Endothelial cell of umbilical vein (primary cell): ENCODE measurements at regions not wholly inside any gene's neighbourhood (a gene's known extent, or its start where the extent isn't known, plus 50 kb on each side); places are given as distances from the start of the nearest gene placed in this dataset.

Experiments used
- BruUV-seq: library from RNA; stranded (reverse); fragments of 400-500 nt; replicated peaks from 2 replicates; lab custom pipeline; 2021; lab: Mats Ljungman, UMichigan
- CTCF ChIA-PET: fragments of 300-600, 350-600 bp; sonication (Branson Sonifier 250); formaldehyde crosslinking; loops from one replicate; lab custom pipeline; 2021; ENCODE audit warnings: antibody characterized with exemption, inconsistent platforms; lab: Charles Lee
- POLR2A ChIA-PET: fragments of 300-600, 350-600 bp; sonication (Branson Sonifier 250); formaldehyde crosslinking; loops from one replicate; lab custom pipeline; 2021; ENCODE audit warnings: antibody characterized with exemption, inconsistent platforms; lab: Charles Lee
- DNase-seq: peaks from one replicate; pipeline ENCODE4 v3.0.0-alpha.2; 2011; ENCODE audit warnings: low read depth, low spot score
- FAIRE-seq: peaks from 2 replicates; lab custom pipeline; 2011; peaks lifted over from hg19 to GRCh38; lab: Jason Lieb, UNC
- H2AFZ ChIP-seq: 2 replicates; pipeline ENCODE4 v1.6.0; 2012; ENCODE audit warnings: low read depth, low read length, control low read depth, inconsistent platforms
- H3K27ac ChIP-seq: 2 replicates; pipeline ENCODE4 v1.5.1; 2011; ENCODE audit warnings: low read depth, mild to moderate bottlenecking, control low read depth, low read length, moderate library complexity; ENCODE audit not compliant: insufficient read depth
- H3K27me3 ChIP-seq, 2 experiments: 2 replicates each; pipeline versions ENCODE4 v1.6.0 to v1.6.1; 2011; ENCODE audit warnings: low read length in 2 of 2, mixed read lengths in 1 of 2; ENCODE audit not compliant: control insufficient read depth in 2 of 2, insufficient read depth in 2 of 2
- H3K36me3 ChIP-seq, 2 experiments: 2 replicates in 1 of 2; 3 replicates in 1 of 2; pipeline ENCODE4 v1.5.1; 2011; ENCODE audit warnings: low read length in 2 of 2, mild to moderate bottlenecking in 1 of 2, moderate library complexity in 1 of 2; ENCODE audit not compliant: control insufficient read depth in 2 of 2, insufficient read depth in 2 of 2; ENCODE audit errors: extremely low read depth in 1 of 2
- H3K4me1 ChIP-seq: 3 replicates; pipeline ENCODE4 v1.5.1; 2011; ENCODE audit warnings: mild to moderate bottlenecking, low read length; ENCODE audit not compliant: control insufficient read depth, insufficient read depth; ENCODE audit errors: extremely low read depth
- H3K4me2 ChIP-seq: 2 replicates; pipeline ENCODE4 v1.6.1; 2011; ENCODE audit warnings: low read length, control low read depth, mixed read lengths; ENCODE audit not compliant: insufficient read depth
- H3K4me3 ChIP-seq, 3 experiments: fragments of 200-600 bp in 1 of 3; sonication (generic), shearing (Covaris generic) in 1 of 3; replicated peaks in 1 of 3; 2 replicates each; pipeline ENCODE4 v1.5.1; 2011 to 2016; ENCODE audit warnings: control low read depth in 3 of 3, low read length in 3 of 3, mild to moderate bottlenecking in 2 of 3, inconsistent platforms in 1 of 3, low read depth in 1 of 3, moderate library complexity in 1 of 3; ENCODE audit not compliant: insufficient read depth in 1 of 3
- H3K79me2 ChIP-seq: 2 replicates; pipeline ENCODE4 v1.6.0; 2012; ENCODE audit warnings: low read length, inconsistent platforms; ENCODE audit not compliant: control insufficient read depth, insufficient read depth
- H3K9ac ChIP-seq: replicated peaks from 2 replicates; pipeline ENCODE3; 2011; ENCODE audit warnings: low read length, control low read depth; ENCODE audit not compliant: insufficient read depth; ENCODE audit errors: extremely low read depth
- H3K9me1 ChIP-seq: replicated peaks from 3 replicates; pipeline ENCODE4 v1.6.0; 2011; ENCODE audit warnings: mild to moderate bottlenecking, low read length; ENCODE audit not compliant: control insufficient read depth, insufficient read depth; ENCODE audit errors: extremely low read depth
- H3K9me3 ChIP-seq: replicated peaks from 2 replicates; pipeline ENCODE4 v1.5.1; 2012; ENCODE audit warnings: low read length, inconsistent platforms; ENCODE audit not compliant: control insufficient read depth, insufficient read depth
- H4K20me1 ChIP-seq: replicated peaks from 2 replicates; pipeline ENCODE3; 2011; ENCODE audit warnings: mild to moderate bottlenecking, low read length; ENCODE audit not compliant: control insufficient read depth, insufficient read depth; ENCODE audit errors: extremely low read depth
- EZH2 ChIP-seq: IDR thresholded peaks from 2 replicates; pipeline ENCODE4 v1.6.1; 2012; ENCODE audit warnings: borderline replicate concordance, low read depth, mild to moderate bottlenecking, moderate library complexity, low read length, inconsistent platforms; ENCODE audit not compliant: severe bottlenecking
- FOS ChIP-seq: IDR thresholded peaks from 2 replicates; pipeline ENCODE4 v1.6.1; 2011; ENCODE audit warnings: mild to moderate bottlenecking, low read length, moderate library complexity, borderline replicate concordance; ENCODE audit not compliant: insufficient read depth
- GATA2 ChIP-seq: IDR thresholded peaks from 2 replicates; pipeline ENCODE4 v1.7.0; 2011; ENCODE audit warnings: low read depth, mild to moderate bottlenecking, moderate library complexity, mixed read lengths, low read length; ENCODE audit not compliant: insufficient read length, insufficient read depth
- MYC ChIP-seq: IDR thresholded peaks from one replicate; pipeline ENCODE4 v1.6.1; 2011; ENCODE audit warnings: mild to moderate bottlenecking, low read depth, low read length
- POLR2A ChIP-seq: IDR thresholded peaks from 2 replicates; pipeline ENCODE4 v1.6.1; 2012; ENCODE audit warnings: low read depth, mild to moderate bottlenecking, control low read depth, low read length
- dilution Hi-C: fragments of 300-500 bp; cut with MboI; formaldehyde crosslinking; loops from one replicate; pipeline ENCODE4 v1.15.0; 2019; ENCODE audit warnings: low sequenced_read_pairs; ENCODE audit not compliant: extremely low pct_ligation_motif_present
- intact Hi-C: fragments of 100-400 bp; cut with micrococcal nuclease; formaldehyde crosslinking; loops from one replicate; pipeline ENCODE4 v1.10.0; 2022
- TF ChIP-seq, protein P1 (sequence below), 2 donors: IDR thresholded peaks; 1 replicate in 1 of 2; 2 replicates in 1 of 2; pipeline ENCODE4 v1.5.1; 2011; ENCODE audit warnings: low read length in 2 of 2, mild to moderate bottlenecking in 2 of 2, moderate library complexity in 2 of 2, control low read depth in 1 of 2, inconsistent platforms in 1 of 2, low read depth in 1 of 2; ENCODE audit not compliant: insufficient read depth in 1 of 2; ENCODE audit errors: extremely low read depth in 1 of 2

DNA sequence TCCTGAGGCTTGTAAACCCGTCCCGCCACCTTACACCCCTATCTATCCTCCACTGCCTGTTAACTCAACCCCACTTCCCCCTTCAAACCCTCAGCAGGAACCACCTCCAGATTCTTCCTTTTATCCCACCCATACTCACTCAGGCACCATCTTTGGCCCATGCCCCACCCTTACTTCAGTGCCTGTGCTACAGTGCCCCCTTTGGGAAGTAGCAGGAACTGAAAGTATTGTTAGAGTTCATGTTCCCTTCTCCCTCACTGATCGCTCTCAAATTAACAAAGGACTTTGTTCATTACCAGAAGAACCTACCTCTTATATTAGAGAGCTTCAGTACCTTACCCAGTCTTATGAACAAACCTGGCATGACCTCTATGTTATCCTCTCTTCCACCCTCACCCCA, 92.2 kb upstream of the MOCS2 start:
- TF ChIP-seq FOS = no peak
- TF ChIP-seq, protein P1, sequence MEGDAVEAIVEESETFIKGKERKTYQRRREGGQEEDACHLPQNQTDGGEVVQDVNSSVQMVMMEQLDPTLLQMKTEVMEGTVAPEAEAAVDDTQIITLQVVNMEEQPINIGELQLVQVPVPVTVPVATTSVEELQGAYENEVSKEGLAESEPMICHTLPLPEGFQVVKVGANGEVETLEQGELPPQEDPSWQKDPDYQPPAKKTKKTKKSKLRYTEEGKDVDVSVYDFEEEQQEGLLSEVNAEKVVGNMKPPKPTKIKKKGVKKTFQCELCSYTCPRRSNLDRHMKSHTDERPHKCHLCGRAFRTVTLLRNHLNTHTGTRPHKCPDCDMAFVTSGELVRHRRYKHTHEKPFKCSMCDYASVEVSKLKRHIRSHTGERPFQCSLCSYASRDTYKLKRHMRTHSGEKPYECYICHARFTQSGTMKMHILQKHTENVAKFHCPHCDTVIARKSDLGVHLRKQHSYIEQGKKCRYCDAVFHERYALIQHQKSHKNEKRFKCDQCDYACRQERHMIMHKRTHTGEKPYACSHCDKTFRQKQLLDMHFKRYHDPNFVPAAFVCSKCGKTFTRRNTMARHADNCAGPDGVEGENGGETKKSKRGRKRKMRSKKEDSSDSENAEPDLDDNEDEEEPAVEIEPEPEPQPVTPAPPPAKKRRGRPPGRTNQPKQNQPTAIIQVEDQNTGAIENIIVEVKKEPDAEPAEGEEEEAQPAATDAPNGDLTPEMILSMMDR (IDR thresholded peaks at IDR 0.05; ENCODE audit: extremely low read depth in 1 of 2, insufficient read depth in 1 of 2, low read depth in 1 of 2, low read length in 2 of 2) = peak in 1 of 2 donors; percentile 9
- BruUV-seq = no TSS peak
- Histone ChIP-seq H3K9me1 (no peaks in the 10 kb centered on the region), H4K20me1 (no peaks in the 10 kb centered on the region), H3K27ac (no peak overlapping the region), H3K4me1 (no peaks in the 10 kb centered on the region), H3K9me3 (no peaks in the 10 kb centered on the region), H3K4me3 (no peak overlapping the region), H2AFZ (no peak overlapping the region), H3K79me2 (no peaks in the 10 kb centered on the region), H3K36me3 (no peaks in the 10 kb centered on the region), H3K27me3 (peaks cover 0 to 2% of the 10 kb centered on the region in 2 experiments), H3K9ac (no peak overlapping the region), H3K4me2 (no peak overlapping the region)
- DNase-seq = no peak
- ChIA-PET POLR2A (no interaction called here), CTCF (no interaction called here)
- dilution Hi-C loops (no loop called here), intact Hi-C loops (no loop called here)
- FAIRE-seq = no peak

DNA sequence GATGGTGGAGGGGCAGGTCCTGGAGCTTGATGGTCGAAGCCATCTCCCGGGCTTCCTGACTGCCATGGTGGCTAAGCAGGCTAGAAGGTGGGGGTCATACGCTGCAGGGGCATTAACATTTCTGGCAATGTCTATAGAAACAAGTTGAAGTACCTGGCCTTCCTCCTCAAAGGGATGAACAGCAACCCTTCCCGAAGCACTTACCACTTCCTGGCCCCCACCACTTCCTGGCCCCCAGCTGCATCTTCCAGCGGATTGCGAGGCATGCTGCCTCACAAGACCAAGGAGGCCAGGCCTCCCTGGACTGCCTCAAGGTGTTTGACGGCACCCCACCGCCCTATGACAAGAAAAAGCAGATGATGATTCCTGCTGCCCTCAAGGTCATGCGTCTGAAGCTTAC, 97.0 kb upstream of the MOCS2 start:
- no peak overlapping the region for H3K4me3 ChIP-seq
- H3K4me1 ChIP-seq = no peaks in the 10 kb centered on the region
- DNase-seq (no peak), FAIRE-seq (no peak)
- H3K9me3 ChIP-seq = no peaks in the 10 kb centered on the region
- no peak overlapping the region for H3K27ac ChIP-seq
- no peak overlapping the region for H3K4me2 ChIP-seq
- H3K36me3 ChIP-seq = no peaks in the 10 kb centered on the region
- H3K9me1 ChIP-seq = no peaks in the 10 kb centered on the region
- no peaks in the 10 kb centered on the region for H3K79me2 ChIP-seq
- H3K9ac ChIP-seq = no peak overlapping the region
- no peak overlapping the region for H2AFZ ChIP-seq
- ChIA-PET CTCF (interaction anchor here (1.1 kb wide), 1 partner anchor 11 kb away, joined by 4 read pairs; no protein-coding TSS in a partner anchor), POLR2A (no interaction called here)
- H3K27me3 ChIP-seq = no peaks in the 10 kb centered on the region
- dilution Hi-C loops = no loop called here
- TF ChIP-seq, protein P1 (IDR thresholded peaks at IDR 0.05; ENCODE audit: extremely low read depth in 1 of 2, insufficient read depth in 1 of 2, low read depth in 1 of 2, low read length in 2 of 2) = no peak
- TF ChIP-seq EZH2 (no peak), MYC (no peak), POLR2A (no peak), GATA2 (no peak)
- intact Hi-C loops = no loop called here
- no TSS peak for BruUV-seq
- no peaks in the 10 kb centered on the region for H4K20me1 ChIP-seq
